GM21423 (cell line): ENCODE measurements at regions not wholly inside any gene's neighbourhood (a gene's known extent, or its start where the extent isn't known, plus 50 kb on each side); places are given as distances from the start of the nearest gene placed in this dataset.
"Not testable (repeated sequence)": the region's sequence is repeated elsewhere in the genome, so short reads cannot be mapped to it uniquely, and the experiment has no call there.

ENCODE experiments used
- ATAC-seq: cut with Tn5 transposase; IDR thresholded peaks from one replicate; pipeline ENCODE4 v1.9.1; 2021; ENCODE audit warnings: mild to moderate bottlenecking, moderate library complexity; ENCODE audit not compliant: unreplicated experiment

DNA sequence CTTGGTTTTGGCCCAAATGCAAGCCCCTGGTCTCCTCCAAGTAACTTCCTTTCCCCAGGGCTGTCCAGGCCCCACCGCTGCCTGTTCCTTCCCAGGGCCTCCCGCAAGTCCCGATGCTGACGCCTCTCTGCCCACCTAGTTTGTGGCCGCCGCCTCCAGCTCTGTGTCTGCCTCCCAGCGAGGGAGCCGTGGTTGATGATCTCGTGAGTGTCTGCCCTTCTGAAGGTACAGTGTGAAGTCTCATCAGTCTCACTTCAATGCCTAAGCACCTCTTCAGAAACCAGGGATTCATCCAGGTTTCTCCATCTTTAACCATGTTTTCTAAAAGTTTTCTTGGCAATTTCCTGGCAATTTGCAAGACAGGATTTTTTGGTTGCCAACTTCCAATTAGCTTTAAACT, 127.5 kb downstream of the TMEM121 start:
- ATAC-seq: not testable (repeated sequence)

DNA sequence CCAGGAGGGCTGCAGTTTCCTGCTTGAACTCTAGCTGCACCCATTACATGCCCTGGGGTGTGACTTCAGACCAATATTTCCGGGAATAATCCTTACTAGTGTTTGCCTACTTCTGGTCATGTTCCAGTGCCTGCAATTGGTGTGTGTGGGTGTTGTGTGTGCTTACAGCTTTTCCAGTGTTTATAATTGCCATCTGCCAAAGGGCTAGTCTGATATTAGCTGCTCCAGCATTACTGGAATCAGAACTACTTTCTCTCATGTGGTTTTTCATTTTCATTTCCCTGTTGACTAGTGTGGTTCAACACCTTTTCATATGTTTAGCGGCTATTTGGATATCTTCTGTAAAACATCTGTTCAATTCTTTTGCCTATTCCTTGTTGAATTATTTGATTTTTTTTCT, 132.9 kb downstream of the TMEM121 start:
- not testable (repeated sequence) for ATAC-seq

DNA sequence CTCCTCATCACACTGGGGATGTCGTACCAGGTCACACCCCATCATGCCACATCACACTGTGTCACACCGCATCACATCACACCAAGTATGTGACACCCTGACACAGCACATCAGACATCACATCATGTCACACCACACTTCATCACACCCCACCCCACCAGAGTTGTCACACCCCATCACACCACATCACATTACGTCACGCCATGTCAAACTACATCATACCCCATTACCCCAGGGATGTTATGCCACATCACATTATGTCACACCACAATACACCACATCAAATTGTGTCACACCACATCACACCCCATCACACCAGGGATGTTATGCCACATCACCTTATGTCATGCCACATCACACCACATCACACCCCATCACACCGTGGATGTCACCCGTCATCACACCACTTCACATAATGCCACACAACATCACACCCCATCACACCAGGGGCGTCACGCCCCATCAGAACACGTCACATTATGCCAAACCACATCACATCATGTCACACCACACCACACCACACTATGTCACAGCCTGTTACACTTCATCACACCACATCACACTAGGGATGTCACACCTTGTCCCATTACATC, 133.6 kb downstream of the TMEM121 start:
- no peak for ATAC-seq

DNA sequence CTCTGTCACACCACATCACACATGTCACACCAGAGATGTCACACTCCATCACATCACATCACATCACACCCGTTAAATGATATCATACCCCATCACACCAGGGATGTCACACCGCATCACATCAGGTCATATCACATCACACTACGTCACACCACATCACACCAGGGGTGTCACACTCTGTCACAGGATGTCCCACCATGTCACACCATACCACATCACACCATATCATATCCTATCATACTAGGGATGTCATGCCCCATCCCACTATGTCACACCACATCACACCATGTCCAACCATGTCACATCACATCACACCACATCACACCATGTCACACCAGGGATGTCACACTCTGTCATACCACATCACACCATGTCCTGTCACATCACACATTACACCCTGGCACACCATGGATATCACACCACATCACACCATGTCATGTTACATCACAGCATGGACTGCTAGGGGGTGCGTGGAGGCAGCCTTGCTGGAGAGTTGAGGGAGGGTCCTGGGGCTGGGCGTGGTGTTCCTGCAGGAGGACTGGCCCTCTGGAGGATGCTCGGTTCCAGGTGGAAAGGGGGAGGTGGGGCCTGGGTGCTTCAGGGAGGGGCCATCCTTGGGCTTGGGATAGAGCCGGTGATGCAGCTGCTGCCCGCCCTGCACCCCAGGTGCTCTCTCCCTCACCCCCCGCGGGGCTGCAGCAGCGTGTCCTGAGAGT, 134.6 kb downstream of the TMEM121 start:
- ATAC-seq: no peak

DNA sequence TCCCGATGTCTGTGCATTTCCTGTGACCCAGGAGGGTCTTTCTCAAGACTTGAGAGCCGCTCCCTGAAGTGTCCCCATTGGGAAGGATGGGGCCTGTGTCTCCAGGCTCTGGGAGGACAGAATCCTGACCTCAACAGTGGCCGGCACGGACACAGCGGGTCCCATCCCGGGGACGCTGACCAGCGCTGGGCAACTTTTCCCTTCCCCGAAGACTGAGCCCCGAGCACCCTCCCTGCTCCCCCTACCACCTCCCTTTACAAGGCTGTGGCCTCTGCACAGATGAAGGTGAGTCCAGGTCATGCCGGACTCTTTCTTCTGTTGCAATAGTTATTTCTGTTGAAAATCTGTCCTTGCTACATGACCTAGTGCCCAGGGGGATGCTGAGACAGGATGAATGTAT, 135.7 kb downstream of the TMEM121 start:
- not testable (repeated sequence) for ATAC-seq

DNA sequence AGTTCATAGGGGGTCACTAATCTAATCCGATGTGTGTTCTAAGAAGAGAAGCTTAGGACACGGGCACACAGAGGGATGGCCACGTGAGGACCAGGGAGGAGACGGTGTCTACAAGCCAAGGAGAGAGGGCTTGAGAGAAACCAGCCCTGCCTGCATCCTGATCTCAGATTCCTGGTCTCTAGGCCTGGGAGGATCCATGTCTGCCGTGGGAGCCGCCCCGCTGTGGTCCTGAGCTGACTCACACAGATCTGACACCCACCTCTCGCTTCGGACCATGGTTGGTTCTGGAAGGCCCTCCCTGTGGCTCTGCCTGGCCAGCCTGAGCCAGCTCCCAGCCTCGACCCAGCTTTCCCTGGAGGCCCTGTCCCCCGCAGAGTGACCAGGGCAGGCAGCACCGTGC, 136.2 kb downstream of the TMEM121 start:
- not testable (repeated sequence) for ATAC-seq

DNA sequence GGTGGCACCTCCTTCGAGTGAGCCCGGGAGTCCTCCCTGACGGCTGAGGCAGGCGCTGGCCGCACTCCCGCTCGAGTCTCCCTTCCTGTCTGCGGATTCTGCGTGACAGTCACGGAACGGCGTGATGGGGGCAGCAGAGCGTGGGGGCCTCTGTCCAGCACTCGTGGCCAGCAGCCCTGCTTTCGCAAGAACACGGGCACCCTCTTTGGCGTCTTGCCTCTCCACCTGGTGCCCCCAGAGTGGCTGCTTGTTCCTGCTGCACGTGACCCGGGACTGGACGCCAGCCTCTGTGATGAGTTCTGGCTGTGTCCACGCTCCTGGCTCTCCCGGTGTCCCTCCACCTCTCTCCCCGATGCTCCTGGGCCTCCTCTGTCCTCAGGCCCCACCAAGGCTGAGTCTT, 136.9 kb downstream of the TMEM121 start:
- not testable (repeated sequence) for ATAC-seq

DNA sequence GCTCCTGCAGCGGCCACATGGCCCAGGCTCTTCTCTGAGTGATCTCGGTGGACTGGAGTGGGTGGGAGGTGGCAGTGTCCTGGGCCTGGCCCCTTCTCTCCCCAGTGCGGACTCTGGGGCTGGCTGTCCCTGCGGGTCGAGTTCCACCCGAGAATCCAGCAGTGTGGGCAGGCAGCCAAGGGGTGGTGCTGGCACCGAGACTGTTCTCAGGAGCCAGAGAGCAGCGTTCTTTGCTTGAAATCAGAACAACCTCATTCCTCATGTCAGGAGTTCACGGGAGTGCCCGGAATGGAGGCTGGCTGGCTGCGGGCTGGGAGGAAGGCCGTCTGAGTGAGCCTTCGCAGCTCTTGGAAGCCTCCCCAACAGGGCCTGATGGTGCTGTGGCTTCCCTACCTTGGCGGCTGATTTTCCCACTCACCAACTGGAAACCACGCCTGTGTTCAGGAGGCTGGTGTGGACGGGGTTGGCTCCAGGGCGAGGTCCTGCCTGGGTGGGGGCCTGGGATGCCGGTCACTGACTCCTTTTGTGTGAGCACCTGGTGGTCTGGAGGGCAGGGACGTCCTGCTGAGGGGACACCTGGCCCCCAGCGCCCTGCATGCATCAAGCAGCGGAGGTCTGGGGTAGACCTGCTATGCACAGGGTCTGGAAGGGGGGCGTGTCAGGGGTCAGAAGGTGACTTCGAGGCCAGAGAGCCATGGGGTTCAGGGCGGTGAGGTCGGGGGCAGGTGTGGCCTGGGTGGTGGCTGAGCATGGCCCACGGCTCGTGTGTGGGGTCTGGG, 137.6 kb downstream of the TMEM121 start:
- not testable (repeated sequence) for ATAC-seq

DNA sequence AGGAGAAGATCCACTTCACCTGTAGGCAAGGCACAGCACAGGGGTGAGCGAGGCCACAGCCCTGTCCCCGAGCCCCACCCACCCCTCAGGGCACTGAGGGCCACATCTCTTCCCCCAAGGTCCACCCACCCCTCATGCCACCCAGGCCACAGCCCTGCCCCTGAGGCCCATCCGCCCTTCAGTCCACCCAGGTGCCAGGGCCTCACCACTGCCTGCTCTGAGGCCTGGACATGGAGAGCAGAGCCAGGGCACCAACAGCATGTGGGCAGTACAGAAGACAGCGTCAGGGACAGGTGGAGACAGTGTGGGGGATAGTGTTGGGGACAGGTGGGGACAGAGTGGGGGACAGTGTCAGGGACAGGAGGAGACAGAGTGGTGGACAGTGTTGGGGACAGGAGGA, 138.3 kb downstream of the TMEM121 start:
- no peak for ATAC-seq

DNA sequence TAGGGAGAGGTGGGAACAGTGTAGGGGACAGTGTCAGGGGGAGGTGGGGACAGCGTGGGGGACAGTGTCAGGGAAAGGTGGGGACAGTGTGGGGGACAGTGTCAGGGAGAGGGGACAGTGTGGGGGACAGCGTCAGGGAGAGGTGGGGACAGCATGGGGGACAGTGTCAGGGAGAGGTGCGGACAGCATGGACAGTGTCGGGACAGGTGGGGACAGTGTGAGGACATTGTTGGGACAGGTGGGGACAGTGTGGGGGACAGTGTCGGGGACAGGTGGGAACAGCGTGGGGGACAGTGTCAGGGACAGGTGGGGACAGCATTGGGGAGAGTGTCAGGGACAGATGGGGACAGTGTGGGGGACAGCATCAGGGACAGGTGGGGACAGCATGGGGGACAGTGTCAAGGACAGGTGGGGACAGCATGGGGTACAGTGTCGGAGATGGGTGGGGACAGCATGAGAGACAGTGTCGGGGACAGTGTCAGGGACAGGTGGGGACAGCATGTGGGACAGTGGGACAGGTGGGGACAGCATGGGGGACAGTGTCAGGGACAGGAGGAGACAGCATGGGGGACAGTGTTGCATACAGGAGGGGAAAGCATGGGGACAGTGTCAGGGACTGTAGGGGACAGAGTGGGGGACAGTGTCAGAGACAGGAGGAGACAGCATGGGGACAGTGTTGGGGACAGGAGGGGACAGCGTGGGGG, 139.0 kb downstream of the TMEM121 start:
- ATAC-seq: no peak

DNA sequence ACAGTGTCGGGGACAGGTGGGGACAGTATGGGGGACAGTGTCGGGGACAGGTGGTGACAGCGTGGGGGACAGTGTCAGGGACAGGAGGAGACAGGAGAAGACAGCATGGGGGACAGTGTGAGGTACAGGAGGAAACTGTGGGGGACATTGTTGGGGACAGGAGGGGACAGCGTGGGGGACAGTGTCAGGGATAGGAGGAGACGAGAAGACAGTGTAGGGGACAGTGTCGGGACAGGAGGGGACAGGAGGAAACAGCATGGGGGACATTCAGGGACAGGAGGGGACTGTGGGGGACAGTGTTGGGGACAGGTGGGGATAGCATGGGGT, 139.5 kb downstream of the TMEM121 start:
- ATAC-seq: no peak

DNA sequence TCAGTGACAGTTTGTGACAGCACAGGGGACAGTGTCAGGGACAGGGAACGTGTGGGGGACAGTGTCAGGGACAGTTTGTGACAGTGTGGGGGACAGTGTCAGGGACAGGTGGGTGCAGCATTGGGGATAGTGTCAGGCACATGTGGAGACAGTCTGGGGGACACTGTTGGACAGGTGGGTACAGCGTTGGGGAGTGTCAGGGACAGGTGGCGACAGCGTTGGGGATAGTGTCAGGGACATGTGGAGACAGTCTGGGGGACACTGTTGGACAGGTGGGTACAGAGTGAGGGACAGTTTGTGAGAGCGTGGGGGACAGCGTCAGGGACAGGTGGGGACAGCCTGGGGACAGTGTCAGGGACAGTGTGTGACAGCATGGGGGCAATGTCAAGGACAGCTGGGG, 140.0 kb downstream of the TMEM121 start:
- no peak for ATAC-seq

DNA sequence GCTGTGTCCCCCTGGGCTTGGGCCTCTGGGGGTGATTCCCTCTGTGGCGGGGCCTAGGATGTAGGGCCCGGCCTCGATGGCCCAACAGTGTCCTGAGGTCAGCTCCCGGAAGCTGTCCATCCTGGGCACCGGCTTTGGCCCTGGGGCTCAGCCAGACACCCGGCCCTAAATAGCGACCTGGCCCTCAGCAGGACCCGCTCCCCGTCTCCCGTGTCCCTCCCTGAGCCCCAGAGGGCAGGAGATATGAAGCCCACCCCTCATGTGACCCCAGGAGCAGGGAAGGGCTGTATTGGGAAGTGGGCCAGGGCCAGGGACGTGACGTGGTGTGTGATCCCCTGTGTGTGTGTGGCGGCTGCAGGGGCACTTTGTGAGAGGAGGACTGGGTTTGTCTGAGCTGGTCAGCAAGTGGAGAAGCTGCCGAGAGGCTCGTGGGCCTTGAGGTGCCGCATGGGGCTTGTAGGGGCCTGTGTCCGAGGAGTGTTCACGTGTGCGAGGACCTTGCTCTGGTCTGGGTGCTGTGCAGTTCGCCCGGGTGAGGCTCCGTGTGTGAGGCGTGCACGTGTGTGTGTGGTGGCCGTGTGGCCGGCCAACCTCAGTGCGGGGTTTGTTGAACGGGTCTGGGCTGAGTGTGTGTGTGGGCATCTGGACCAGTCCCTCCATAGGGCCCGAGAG, 140.7 kb downstream of the TMEM121 start:
- ATAC-seq: not testable (repeated sequence)

DNA sequence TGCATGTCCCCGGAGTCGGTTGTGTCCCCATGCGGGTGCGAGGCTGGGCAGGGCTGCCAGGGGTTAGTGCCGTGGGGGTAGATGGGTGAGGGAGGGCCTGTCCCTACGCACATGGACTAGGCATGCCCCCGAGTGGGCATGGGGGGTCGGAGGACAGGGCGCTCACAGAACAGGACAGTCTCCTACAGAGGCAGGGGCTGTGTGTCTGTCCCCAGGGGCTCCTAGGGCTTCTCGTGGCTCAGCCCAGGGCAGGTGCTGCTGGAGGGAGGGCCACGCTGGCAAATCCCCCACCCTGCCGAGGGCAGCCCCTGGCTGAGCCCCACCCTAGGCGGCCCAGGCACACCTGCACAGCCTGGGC, 141.3 kb downstream of the TMEM121 start:
- ATAC-seq: not testable (repeated sequence)

DNA sequence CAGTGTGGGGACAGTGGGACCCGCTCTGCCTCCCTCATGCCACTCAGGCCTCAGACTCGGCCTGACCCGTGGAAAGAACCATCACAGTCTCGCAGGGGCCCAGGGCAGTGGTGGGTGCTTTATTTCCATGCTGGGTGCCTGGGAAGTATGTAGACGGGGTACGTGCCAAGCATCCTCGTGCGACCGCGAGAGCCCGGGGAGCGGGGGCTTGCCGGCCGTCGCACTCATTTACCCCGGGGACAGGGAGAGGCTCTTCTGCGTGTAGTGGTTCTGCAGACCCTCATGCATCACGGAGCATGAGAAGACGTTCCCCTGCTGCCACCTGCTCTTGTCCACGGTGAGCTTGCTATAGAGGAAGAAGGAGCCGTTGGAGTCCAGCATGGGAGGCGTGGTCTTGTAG, 141.6 kb downstream of the TMEM121 start:
- ATAC-seq: not testable (repeated sequence)

DNA sequence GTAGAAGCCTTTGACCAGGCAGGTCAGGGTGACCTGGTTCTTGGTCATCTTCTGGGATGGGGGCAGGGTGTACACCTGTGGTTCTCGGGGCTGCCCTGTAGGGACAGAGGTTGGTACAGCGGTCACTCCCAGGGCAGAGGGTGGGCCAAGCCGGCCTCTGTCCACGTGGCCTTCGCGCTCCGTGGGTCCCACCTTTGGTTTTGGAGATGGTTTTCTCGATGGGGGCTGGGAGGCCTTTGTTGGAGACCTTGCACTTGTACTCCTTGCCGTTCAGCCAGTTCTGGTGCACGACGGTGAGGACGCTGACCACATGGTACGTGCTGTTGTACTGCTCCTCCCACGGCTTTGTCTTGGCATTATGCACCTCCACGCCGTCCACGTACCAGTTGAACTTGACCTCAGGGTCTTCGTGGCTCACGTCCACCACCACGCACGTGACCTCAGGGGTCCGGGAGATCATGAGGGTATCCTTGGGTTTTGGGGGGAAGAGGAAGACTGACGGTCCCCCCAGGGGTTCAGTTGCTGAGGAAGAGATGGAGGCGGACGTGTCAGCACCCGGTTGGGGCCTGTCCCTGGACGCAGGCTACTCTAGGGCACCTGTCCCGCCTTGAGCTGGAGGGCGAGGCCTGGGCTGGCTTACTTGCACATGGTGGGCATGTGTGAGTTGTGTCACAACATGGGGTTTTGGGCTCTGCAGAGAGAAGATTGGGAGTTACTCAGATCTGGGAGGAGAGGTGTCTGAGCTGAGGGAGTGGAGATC, 142.3 kb downstream of the TMEM121 start:
- ATAC-seq: not testable (repeated sequence)

DNA sequence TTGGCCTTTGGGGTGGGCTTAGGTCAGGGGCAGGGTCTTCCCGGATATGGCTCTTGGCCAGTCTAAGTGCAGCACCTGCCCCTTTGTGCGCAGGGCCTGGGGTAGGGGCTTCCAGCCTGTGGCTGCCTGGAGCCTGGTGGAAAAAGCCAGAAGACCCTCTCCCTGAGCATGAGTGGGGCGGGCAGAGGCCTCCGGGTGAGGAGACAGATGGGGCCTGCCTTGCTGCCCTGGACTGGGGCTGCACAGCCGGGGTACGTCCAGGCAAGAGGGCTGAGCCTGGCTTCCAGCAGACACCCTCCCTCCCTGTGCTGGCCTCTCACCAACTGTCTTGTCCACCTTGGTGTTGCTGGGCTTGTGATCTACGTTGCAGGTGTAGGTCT, 142.8 kb downstream of the TMEM121 start:
- ATAC-seq: not testable (repeated sequence)

DNA sequence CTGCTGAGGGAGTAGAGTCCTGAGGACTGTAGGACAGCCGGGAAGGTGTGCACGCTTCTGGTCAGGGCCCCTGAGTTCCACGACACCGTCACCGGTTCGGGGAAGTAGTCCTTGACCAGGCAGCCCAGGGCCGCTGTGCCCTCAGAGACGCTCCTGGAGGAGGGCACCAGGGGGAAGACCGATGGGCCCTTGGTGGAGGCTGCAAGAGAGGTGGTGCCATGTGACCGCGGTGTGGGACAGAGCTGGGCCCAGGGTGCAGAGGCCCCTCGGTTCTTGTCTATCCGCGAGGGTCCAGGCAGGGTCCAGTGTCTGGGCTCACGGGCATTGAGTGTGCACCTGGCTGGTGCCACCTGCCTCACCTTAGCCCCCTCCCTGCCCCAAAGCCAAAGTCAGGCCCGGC, 143.3 kb downstream of the TMEM121 start:
- ATAC-seq: not testable (repeated sequence)

DNA sequence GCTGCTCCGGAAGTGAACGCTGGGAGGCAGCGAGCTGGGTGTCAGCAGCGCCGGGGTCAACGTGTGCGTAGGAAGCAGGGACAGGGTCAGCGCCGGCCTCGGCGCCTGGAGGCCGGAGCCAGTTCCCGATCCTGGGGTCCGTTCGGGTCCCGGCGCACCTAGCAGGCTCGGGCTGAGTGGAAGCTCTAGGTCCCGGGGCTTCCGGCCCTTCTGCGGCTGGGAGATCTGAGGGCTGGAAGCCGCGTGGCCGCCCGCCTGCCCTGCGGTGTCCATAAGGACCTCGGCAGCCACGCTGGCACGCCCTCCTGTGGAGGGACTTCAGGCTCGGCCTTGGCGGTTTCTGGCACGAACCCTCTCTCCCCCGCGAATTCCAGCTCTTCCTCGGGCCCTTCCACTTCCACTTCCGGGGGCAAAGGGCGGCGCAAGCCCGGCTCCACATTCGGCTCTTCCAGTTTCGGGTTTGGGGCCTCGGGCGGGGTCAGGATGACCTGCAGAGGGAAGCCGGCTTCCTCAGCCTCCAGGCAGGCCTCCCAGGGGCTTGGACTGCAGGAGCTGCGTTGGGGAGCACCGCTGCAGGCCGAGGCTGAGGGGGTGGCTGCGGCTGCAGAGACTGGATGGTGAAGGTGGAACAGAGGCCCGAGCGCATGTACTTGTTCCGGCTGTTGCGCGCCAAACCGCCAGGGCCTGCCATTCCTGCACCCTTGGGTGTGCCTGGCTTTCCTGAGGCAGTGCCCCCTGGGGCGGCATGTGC, 146.2 kb downstream of the TMEM121 start:
- ATAC-seq: not testable (repeated sequence)

DNA sequence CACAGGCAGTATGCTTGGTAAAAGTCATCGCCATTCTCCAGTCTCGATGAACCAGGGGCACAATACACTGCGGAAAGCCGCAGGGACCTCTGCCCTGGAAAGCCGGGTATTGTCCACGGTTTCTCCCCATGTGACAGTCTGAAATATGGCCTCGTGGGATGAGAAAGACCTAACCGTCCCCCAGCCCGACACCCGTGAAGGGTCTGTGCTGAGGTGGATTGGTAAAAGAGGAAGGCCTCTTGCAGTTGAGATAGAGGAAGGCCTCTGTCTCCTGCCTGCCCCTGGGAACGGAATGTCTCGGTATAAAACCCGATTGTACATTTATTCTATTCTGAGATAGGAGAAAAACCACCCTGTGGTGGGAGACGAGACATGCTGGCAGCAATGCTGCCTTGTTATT, 149.1 kb downstream of the TMEM121 start:
- not testable (repeated sequence) for ATAC-seq
